Loucy (cell line): ENCODE measurements at regions not wholly inside any gene's neighbourhood (a gene's known extent, or its start where the extent isn't known, plus 50 kb on each side); places are given as distances from the start of the nearest gene placed in this dataset.

Experiments
- EZH2phosphoT487 ChIP-seq: fragments of 200-600 bp; IDR thresholded peaks from 2 replicates; pipeline ENCODE4 v1.6.1; 2018; ENCODE audit warnings: antibody characterized with exemption, mild to moderate bottlenecking, moderate library complexity, borderline replicate concordance
- TF ChIP-seq, protein P1 (sequence below): fragments of 200-600 bp; sonication (generic); conservative IDR thresholded peaks from 2 replicates; pipeline ENCODE4 v1.5.1; 2014; ENCODE audit warnings: mild to moderate bottlenecking, antibody characterized with exemption, low read length

DNA sequence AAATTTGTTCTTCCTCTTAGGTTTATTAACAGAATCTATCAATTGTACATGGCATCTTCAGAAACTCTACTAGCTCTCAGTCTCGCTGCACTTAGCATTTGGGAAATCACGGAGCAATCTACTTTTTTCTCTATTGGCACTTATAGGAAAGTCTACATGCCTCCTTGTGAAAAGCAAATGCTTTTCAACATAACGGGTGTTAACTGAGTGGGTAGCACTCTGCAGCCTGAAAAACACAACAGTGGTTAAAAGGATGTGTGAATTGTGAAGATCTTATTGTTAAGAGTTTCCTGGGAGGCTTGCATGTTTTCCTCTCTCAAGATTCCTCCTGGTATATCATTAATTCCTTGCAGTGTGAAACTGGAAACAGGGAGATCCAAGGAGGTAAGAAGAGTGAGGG is 204.2 kb upstream of the SESN3 start:
- TF ChIP-seq, protein P1, sequence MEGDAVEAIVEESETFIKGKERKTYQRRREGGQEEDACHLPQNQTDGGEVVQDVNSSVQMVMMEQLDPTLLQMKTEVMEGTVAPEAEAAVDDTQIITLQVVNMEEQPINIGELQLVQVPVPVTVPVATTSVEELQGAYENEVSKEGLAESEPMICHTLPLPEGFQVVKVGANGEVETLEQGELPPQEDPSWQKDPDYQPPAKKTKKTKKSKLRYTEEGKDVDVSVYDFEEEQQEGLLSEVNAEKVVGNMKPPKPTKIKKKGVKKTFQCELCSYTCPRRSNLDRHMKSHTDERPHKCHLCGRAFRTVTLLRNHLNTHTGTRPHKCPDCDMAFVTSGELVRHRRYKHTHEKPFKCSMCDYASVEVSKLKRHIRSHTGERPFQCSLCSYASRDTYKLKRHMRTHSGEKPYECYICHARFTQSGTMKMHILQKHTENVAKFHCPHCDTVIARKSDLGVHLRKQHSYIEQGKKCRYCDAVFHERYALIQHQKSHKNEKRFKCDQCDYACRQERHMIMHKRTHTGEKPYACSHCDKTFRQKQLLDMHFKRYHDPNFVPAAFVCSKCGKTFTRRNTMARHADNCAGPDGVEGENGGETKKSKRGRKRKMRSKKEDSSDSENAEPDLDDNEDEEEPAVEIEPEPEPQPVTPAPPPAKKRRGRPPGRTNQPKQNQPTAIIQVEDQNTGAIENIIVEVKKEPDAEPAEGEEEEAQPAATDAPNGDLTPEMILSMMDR, result no peak
- no peak for TF ChIP-seq EZH2phosphoT487
